Lung (tissue), 11 donors: ENCODE measurements at regions not wholly inside any gene's neighbourhood (a gene's known extent, or its start where the extent isn't known, plus 50 kb on each side); places are given as distances from the start of the nearest gene placed in this dataset.

Source experiments
- ATAC-seq: fragments of 200-7000 bp; cut with Tn5 transposase; one replicate; pipeline ENCODE4 v1.9.1; 2020; ENCODE audit warnings: moderate number of reproducible peaks; ENCODE audit not compliant: insufficient read depth, low FRiP score
- DNase-seq, 3 donors: peaks; one replicate each; pipeline ENCODE4 v3.0.0-alpha.2; 2013 to 2017
- H3K27ac ChIP-seq, 2 donors: one replicate each; pipeline ENCODE4 v1.5.1; 2013; ENCODE audit warnings: mild to moderate bottlenecking in 2 of 2, moderate library complexity in 2 of 2, control low read depth in 1 of 2, inconsistent platforms in 1 of 2, low read depth in 1 of 2, low read length in 1 of 2
- H3K27me3 ChIP-seq, 3 donors: one replicate each; pipeline ENCODE4 v1.5.1; 2013; ENCODE audit warnings: low read length in 2 of 3; ENCODE audit not compliant: control insufficient read depth in 3 of 3, insufficient read depth in 3 of 3
- H3K36me3 ChIP-seq, 4 donors: one replicate each; pipeline ENCODE4 v1.5.1; 2013; ENCODE audit warnings: low read length in 4 of 4, mild to moderate bottlenecking in 1 of 4, moderate library complexity in 1 of 4; ENCODE audit not compliant: control insufficient read depth in 4 of 4, insufficient read depth in 4 of 4
- H3K4me1 ChIP-seq, 5 donors: one replicate each; pipeline ENCODE4 v1.5.1; 2013; ENCODE audit warnings: low read length in 5 of 5, mild to moderate bottlenecking in 2 of 5, moderate library complexity in 1 of 5; ENCODE audit not compliant: control insufficient read depth in 5 of 5, insufficient read depth in 5 of 5
- H3K4me3 ChIP-seq: one replicate; pipeline ENCODE4 v1.5.1; 2013; ENCODE audit warnings: mild to moderate bottlenecking, control low read depth, moderate library complexity
- H3K9ac ChIP-seq, 2 donors: one replicate each; pipeline ENCODE4 v1.5.1; 2013; ENCODE audit warnings: low read length in 2 of 2, control low read depth in 1 of 2; ENCODE audit not compliant: insufficient read depth in 1 of 2
- H3K9me3 ChIP-seq, 4 donors: one replicate each; pipeline ENCODE4 v1.5.1; 2013; ENCODE audit warnings: low read length in 3 of 4, mild to moderate bottlenecking in 1 of 4, moderate library complexity in 1 of 4; ENCODE audit not compliant: control insufficient read depth in 4 of 4, insufficient read depth in 3 of 4
- WGBS, 2 donors: extraction: QIAGEN DNeasy Blood & Tissue Kit; methylation state at CpG; one replicate each; pipeline ENCODE4 v1.1.7; 2013; 5-methylcytosine and 5-hydroxymethylcytosine counted together
- TF ChIP-seq, protein P1 (sequence below): IDR thresholded peaks from 2 replicates; pipeline ENCODE4 v1.5.1; 2012; ENCODE audit warnings: mild to moderate bottlenecking; ENCODE audit errors: control extremely low read depth, extremely low read depth
- donor health status: control.
- donor health status: control.
- donor health status: Bipolar disorder and iron deficiency.
- donor health status: healthy.
- donor health status: DM: yes; HTN: yes; CAD: no.

GRCh38 chr7:46559194-46559832 lies 638.2 kb upstream of the IGFBP3 start:
- H3K27ac ChIP-seq: no peak overlapping the region
- DNase-seq: no peak
- WGBS, 2 donors: 78 to 86% methylated on average over 7 of the region's 7 CpGs
- no peak overlapping the region for H3K9ac ChIP-seq
- no peaks in the 10 kb centered on the region for H3K36me3 ChIP-seq
- TF ChIP-seq, protein P1, sequence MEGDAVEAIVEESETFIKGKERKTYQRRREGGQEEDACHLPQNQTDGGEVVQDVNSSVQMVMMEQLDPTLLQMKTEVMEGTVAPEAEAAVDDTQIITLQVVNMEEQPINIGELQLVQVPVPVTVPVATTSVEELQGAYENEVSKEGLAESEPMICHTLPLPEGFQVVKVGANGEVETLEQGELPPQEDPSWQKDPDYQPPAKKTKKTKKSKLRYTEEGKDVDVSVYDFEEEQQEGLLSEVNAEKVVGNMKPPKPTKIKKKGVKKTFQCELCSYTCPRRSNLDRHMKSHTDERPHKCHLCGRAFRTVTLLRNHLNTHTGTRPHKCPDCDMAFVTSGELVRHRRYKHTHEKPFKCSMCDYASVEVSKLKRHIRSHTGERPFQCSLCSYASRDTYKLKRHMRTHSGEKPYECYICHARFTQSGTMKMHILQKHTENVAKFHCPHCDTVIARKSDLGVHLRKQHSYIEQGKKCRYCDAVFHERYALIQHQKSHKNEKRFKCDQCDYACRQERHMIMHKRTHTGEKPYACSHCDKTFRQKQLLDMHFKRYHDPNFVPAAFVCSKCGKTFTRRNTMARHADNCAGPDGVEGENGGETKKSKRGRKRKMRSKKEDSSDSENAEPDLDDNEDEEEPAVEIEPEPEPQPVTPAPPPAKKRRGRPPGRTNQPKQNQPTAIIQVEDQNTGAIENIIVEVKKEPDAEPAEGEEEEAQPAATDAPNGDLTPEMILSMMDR: no peak
- H3K4me1 ChIP-seq: peaks cover 0 to 10% (median 2%) of the 10 kb centered on the region in 5 donors
- no peaks in the 10 kb centered on the region for H3K27me3 ChIP-seq
- no peaks in the 10 kb centered on the region for H3K9me3 ChIP-seq
- ATAC-seq: peak; percentile 53
- no peak overlapping the region for H3K4me3 ChIP-seq

DNA sequence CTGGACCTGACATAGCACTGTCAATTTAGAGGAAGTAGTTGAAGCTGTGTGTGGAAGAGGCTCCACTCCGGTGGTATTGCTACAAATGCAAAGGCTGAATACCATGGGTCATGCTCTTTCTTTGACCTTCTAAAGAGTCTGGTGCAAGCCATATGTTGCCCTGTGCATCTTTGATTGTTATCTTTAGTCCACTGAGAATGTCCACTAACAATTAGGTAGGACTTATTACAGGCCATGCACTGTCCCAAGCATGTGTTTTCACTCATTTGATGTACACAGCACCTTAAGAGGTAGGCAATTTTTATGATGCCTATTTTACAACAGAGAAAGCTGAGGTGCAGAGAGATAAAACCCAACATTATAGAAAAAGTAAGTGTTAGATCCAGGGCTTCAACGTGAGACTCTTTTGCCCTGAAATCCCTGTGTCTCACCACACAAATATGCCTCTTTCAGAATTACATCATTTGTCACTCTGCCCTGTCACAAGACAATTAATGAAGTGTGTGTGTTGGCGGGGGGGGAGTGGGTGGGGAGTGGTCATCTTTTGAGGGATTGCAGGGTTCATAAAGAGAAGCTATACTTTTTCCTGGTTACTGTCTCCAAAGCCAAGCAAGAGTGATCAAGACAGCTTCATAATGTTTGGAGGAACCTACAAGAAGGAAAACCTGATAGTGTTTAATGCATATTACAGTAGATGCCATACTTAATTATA lies 637.6 kb upstream of the IGFBP3 start:
- H3K4me3 ChIP-seq: no peak overlapping the region
- no peak overlapping the region for H3K27ac ChIP-seq
- WGBS, 2 donors: 76 to 77% methylated on average over 3 of the region's 3 CpGs
- DNase-seq (no peak), ATAC-seq (no peak)
- no peaks in the 10 kb centered on the region for H3K27me3 ChIP-seq
- TF ChIP-seq, protein P1: no peak
- H3K9ac ChIP-seq: no peak overlapping the region
- H3K9me3 ChIP-seq: no peaks in the 10 kb centered on the region
- H3K36me3 ChIP-seq: no peaks in the 10 kb centered on the region
- H3K4me1 ChIP-seq: peaks cover 0 to 10% (median 2%) of the 10 kb centered on the region in 5 donors

- Histone ChIP-seq H3K9me3 (peaks cover 0 to 2% (median 0%) of the 10 kb centered on the region in 4 donors), H3K36me3 (no peaks in the 10 kb centered on the region), H3K27me3 (no peaks in the 10 kb centered on the region), H3K9ac (no peak overlapping the region), H3K4me3 (no peak overlapping the region), H3K4me1 (peaks cover 0 to 10% (median 2%) of the 10 kb centered on the region in 5 donors), H3K27ac (no peak overlapping the region)
- DNase-seq: no peak
- ATAC-seq: no peak
- 51 to 61% methylated on average over 3 of the region's 3 CpGs for WGBS, 2 donors
- TF ChIP-seq, protein P1: no peak
Observed at GRCh38 chr7:46557781-46558180, 636.7 kb upstream of the IGFBP3 start.
